ENCODE measurements at regions not wholly inside any gene's neighbourhood (a gene's known extent, or its start where the extent isn't known, plus 50 kb on each side); places are given as distances from the start of the nearest gene placed in this dataset.

DNA sequence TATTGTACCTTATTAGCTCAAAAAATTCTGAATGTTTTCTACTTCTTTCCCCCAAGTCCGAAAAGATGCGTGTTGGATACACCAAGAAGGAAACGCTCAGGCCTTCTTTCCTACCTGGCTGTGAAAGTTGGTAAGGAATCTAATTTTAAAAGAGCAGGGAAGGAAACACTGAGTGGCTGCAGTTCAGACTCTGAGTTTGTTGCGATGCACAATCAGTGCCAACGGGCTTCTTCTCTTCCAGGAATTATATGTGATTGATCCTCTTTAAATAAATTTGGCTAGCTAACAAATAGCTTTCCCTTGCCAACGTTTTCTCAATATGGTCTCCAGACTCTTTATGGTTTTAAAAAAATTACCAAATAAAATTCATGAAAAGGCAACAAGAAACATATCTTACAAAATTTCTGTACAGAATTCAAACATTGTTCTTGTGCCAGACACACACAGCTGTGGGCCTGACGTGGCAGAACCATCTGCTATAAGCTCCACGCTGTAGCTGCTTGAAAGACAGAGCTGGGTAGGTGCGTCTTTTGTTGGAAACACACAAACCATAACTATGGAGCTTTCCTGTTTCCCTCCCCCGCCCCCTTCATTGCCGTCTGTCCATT, 493.1 kb downstream of the ZNF608 start:
- 68 to 82% (median 73%) methylated on average over 11 of the region's 11 CpGs for WGBS, 4 donors
- Histone ChIP-seq H3K27me3 (no peaks in the 10 kb centered on the region), H3K4me3 (no peak overlapping the region), H3K9me3 (peaks cover 0 to 8% (median 0%) of the 10 kb centered on the region in 12 donors), H3K4me1 (peaks cover 0 to 14% (median 0%) of the 10 kb centered on the region in 12 donors), H3K27ac (no peak overlapping the region), H3K36me3 (no peaks in the 10 kb centered on the region)
- ATAC-seq (no peak), DNase-seq (peak in 1 of 5 donors; percentile 25)
- TF ChIP-seq POLR2A (IDR thresholded peaks at IDR 0.05) = no peak
- no peak for TF ChIP-seq CTCF (IDR thresholded peaks at IDR 0.05)
- intact Hi-C loops (cut with DNase I) = no loop called here

GRCh38 chr5:124252747-124253146, 493.7 kb downstream of the ZNF608 start:
- Histone ChIP-seq H3K36me3 (no peaks in the 10 kb centered on the region), H3K4me3 (no peak overlapping the region), H3K27me3 (no peaks in the 10 kb centered on the region), H3K4me1 (peaks cover 0 to 14% (median 0%) of the 10 kb centered on the region in 12 donors), H3K9me3 (peaks cover 0 to 14% (median 0%) of the 10 kb centered on the region in 12 donors), H3K27ac (no peak overlapping the region)
- no peak for DNase-seq
- TF ChIP-seq CTCF (IDR thresholded peaks at IDR 0.05) (no peak), POLR2A (IDR thresholded peaks at IDR 0.05) (no peak)
- intact Hi-C loops (cut with DNase I) = no loop called here
- ATAC-seq = no peak
- WGBS, 4 donors = 89 to 91% (median 90%) methylated on average over 1 of the region's 1 CpG

GRCh38 chr5:124252191-124252638, 494.2 kb downstream of the ZNF608 start:
- H3K27ac ChIP-seq = no peak overlapping the region
- H3K4me3 ChIP-seq = no peak overlapping the region
- H3K4me1 ChIP-seq = peaks cover 0 to 14% (median 0%) of the 10 kb centered on the region in 12 donors
- 7 to 13% (median 9%) methylated on average over 2 of the region's 2 CpGs for WGBS, 4 donors
- H3K9me3 ChIP-seq = peaks cover 0 to 19% (median 2%) of the 10 kb centered on the region in 12 donors
- H3K36me3 ChIP-seq = no peaks in the 10 kb centered on the region
- intact Hi-C loops (cut with DNase I) = no loop called here
- ATAC-seq = peak in 1 of 4 donors; percentile 65
- no peak for DNase-seq
- H3K27me3 ChIP-seq = no peaks in the 10 kb centered on the region
- TF ChIP-seq CTCF (IDR thresholded peaks at IDR 0.05) = no peak
- no peak for TF ChIP-seq POLR2A (IDR thresholded peaks at IDR 0.05)

DNA sequence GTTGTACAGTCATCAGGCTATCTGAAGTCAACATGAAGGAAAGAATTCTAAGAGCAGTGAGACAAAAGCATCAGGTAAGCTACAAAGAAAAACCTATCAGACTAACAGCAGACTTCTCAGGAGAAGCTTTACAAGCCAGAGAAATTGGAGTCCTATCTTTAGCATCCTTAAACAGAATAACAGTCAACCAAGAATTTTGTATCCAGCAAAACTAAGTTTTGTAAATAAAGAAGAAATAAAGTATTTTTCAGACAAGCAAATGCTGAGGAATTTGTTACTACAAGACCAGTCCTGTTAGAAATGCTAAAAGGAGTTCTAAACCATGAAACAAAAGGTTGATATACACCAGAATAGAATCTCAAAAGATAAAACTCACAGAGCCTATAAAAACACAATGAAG, 501.2 kb downstream of the ZNF608 start:
- H3K27me3 ChIP-seq = no peaks in the 10 kb centered on the region
- no peak for TF ChIP-seq CTCF (IDR thresholded peaks at IDR 0.05)
- H3K4me1 ChIP-seq = no peaks in the 10 kb centered on the region
- no peak overlapping the region for H3K4me3 ChIP-seq
- ATAC-seq = no peak
- intact Hi-C loops (cut with DNase I) = no loop called here
- H3K36me3 ChIP-seq = no peaks in the 10 kb centered on the region
- H3K9me3 ChIP-seq = peaks cover 0 to 54% (median 17%) of the 10 kb centered on the region in 12 donors
- H3K27ac ChIP-seq = no peak overlapping the region
- DNase-seq = no peak
